Stimulated activated CD8-positive, alpha-beta memory T cell treated with anti-CD3 and anti-CD28 coated beads, Interleukin-7, amount 100 ng/mL, for 24 hours (primary cell): ENCODE measurements at regions not wholly inside any gene's neighbourhood (a gene's known extent, or its start where the extent isn't known, plus 50 kb on each side); places are given as distances from the start of the nearest gene placed in this dataset.
"Not testable (repeated sequence)": the region's sequence is repeated elsewhere in the genome, so short reads cannot be mapped to it uniquely, and the experiment has no call there.

Source experiments
- DNase-seq: peaks from one replicate; pipeline ENCODE4 v3.0.0-alpha.2; 2020; ENCODE audit warnings: low read depth

- no peak for DNase-seq
Measured at GRCh38 chr13:50599046-50599445, 244.4 kb downstream of the DLEU7 start.

GRCh38 chr13:50599927-50600326 lies 243.6 kb downstream of the DLEU7 start:
- DNase-seq = no peak

DNA sequence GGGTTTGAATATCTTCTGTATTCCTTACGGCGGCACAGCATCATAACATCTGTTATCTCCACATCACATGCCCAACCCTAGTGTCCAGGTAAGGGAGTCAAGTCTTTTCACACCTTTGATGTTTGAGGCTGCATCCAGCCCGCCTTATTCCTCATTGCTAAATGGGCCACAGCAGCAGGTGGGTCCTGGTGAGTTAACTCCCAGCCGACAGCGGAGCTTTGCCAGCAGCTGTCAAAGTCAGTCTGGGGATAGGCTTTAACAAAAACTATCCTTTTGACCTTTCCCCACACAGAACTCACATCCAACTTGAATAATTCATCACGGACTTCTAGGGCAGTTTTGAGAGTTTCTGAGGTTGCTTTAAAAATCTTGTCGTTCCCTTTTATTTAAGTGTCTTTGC lies 235.1 kb downstream of the DLEU7 start:
- DNase-seq = no peak

DNA sequence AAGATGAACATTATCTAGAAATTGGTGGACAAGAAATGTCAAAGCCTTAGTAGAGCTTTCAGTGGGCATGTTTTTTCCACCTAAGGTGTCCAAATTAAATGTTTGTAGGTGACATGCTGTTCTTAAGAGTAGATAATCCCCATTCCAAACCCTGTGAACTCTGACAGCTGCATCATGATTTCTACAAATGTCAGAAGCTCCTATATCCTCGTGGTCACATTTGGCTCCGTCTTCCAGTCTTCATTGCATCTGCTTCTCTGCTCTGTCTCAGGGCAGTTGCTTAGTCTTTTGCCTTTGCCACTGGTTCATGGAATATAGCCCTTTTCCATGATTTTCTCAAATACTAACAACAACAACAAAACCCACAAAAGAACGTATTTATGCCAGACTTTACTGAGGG lies 234.5 kb downstream of the DLEU7 start:
- no peak for DNase-seq

DNA sequence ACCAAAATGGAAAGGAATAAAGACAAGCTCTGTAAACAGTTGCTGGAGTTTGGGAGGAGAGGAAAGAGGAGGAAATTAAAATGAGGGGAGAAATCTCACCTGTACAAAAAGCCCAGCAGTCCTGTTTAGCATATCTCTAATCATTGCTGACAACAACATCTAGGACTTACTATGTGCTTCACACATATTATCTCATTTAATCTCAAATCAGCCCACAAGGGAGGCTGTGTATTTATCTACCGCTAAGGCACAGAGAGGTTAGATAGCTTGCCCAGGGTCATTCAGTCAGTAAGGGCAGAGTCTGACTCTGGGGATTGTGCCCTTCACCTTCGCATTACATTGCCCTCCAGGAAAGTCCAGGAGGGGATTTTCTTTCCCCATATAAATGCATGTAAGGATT lies 233.3 kb downstream of the DLEU7 start:
- no peak for DNase-seq

GRCh38 chr13:50611117-50611781 lies 232.2 kb downstream of the DLEU7 start:
- no peak for DNase-seq

DNA sequence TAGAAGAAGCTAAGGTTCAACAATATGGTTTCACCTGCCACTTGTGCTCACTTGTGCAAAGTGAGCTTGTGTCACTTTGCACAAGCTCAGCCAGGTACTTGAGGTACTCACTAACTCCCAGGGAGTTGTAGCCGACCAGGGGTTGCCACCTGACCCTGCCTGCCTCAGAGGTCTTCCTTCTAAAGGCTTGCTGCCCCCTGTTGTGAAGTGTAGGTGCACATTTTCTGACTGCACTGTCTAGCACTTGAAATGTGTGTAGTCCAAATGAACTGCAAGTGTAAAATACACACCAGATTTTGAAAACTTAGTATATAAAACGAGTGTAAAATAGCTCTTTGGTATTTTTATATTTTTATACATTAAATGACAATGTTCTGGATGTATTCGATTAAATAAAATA lies 230.8 kb downstream of the DLEU7 start:
- no peak for DNase-seq

- DNase-seq = no peak
Measured at GRCh38 chr13:50613356-50613831, 230.1 kb downstream of the DLEU7 start.

DNA sequence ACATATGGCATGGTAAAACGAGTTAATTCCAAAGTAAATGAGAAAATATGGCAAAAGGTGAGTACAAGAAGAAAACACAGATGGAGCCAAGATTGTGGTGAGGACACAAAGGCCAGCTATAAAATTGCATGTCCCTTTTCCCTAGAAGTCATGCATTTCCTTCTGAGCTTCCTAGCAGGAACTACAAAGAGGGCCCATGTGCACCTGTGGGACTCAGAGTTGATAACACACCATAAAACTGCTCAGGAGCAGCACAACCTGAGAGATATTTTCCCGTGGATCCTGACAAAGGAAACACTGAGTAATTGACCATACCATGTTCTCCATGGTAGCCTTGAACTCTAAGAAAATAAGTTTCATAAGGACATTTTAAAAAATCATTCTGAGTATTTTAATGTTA lies 228.3 kb downstream of the DLEU7 start:
- no peak for DNase-seq

GRCh38 chr13:50616101-50616500 lies 227.4 kb downstream of the DLEU7 start:
- no peak for DNase-seq

- DNase-seq = no peak
Measured at GRCh38 chr13:50617134-50617721, 226.3 kb downstream of the DLEU7 start.

DNA sequence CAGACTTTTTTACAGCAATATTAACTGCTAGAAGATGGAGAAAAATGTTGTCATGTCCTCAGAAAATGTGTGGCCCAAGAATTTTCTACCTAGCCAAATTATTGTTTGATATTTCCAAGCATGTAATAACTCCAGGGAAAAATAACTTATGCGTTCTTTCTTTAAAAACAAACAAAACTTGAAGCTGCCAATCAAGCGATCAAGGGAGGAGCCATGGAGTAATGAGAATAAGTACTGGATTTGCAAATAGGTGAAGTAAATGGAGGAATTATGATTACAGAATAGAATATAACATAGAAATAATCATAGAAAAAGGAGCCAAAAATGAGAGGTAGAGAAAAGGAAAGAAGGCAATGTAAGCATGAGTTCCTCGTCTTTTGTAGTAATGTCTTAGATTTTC lies 225.3 kb downstream of the DLEU7 start:
- no peak for DNase-seq

- DNase-seq = no peak
Measured at GRCh38 chr13:50626101-50626547, 217.4 kb downstream of the DLEU7 start.

- DNase-seq = no peak
Measured at GRCh38 chr13:50627111-50627510, 216.4 kb downstream of the DLEU7 start.

DNA sequence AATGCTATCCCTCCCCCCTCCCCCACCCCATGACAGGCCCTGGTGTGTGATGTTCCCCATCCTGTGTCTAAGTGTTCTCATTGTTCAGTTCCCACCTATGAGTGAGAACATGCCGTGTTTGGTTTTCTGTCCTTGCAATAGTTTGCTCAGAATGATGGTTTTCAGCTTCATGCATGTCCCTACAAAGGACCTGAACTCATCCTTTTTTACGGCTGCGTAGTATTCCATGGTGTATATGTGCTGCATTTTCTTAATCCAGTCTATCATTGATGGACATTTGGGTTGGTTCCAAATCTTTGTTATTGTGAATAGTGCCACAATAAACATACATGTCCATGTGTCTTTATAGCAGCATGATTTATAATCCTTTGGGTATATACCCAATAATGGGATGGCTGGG lies 215.0 kb downstream of the DLEU7 start:
- not testable (repeated sequence) for DNase-seq

DNA sequence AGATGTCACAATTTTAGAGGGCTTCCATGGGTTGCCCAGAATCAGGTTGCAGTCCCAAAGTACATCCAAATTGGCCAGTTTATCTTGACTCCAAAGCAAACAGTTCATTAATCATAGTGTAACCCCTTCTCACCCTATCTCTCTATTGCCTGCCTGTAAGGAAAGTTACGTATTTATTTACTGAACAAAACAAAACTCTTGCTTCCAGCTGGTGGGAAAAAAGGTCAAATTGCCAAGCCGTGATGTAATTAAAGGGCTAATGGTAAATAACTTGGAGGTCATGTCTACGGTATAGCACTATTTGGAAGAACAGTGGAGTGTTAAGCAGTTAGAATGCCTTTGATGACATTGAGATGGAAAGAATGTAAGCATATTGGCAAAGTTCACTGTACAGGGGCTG lies 214.0 kb downstream of the DLEU7 start:
- DNase-seq = no peak

DNA sequence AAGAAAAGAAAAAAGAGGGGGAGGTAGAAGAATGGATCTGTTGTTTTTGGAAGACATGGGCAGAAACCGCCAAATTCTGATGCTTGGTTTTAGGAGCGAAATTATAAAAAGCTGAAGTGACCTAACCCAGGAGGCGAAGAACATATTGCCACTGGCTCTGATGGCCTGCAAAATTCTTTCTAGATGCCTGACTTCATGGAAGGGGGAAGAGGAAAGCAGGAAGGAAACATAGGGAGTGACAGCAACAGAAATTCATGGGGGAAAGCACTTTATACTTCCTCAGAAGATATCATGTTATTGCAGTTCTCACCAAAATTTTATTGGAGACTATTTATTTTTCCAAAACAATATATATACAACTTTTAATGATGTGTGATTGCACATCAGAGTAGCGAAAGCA lies 213.5 kb downstream of the DLEU7 start:
- DNase-seq = no peak

DNA sequence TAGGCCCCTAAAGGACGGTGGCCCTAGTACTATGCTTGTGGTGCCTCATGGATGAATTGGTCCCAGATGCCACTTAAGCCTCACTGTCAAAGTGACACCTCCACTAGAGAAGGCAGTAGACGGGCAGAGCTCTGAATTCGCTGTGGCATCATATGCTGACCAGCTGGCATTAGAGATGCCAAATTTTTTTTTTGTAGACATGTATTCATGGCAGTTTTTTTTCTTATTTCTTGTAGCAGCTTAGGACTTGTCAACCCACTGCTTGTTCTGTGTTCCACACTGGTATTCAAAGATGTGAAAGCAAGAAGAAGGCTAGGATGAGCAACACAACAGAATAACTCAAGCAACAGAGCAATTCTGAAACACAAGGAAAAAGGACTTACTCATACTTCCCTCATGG lies 212.5 kb downstream of the DLEU7 start:
- no peak for DNase-seq

DNA sequence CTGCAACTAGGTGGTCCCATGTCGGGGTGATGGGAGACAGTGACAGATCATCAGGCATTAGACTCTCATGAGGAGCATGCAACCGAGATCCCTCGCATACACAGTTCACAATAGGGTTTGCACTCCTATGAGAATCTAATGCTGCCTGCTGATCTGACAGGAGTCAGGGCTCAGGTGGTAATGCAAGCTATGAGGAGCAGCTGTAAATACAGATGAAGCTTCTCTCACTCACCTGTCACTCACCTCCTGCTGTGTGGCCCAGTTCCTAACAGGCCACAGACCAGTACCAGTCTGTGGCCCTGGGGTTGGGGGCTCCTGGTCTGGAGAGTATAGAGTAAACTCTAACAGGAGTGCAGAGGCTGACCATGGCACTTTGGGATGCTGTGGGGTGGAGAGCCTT lies 209.2 kb downstream of the DLEU7 start:
- no peak for DNase-seq

- no peak for DNase-seq
Measured at GRCh38 chr13:50635504-50635903, 208.0 kb downstream of the DLEU7 start.

- no peak for DNase-seq
Measured at GRCh38 chr13:50636007-50636704, 207.3 kb downstream of the DLEU7 start.

DNA sequence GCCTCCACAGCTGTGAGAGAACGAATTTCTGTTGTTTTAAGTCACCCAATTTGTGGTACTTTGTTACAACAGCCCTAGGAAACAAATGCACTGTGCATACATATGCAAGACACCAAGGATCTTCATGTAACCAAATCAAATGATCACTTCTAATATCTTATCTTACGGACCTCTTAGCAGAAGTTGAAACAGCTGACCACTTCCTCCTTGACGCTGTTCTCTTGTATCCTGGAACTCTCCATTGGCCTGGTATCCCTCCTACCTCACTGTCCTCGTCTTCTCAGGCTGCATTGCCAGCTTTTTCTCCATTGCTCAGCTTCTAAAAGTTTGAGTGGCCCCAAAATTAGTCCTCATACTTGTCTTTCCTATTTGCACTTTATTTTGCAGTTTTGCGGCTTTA lies 200.4 kb downstream of the DLEU7 start:
- DNase-seq = no peak

DNA sequence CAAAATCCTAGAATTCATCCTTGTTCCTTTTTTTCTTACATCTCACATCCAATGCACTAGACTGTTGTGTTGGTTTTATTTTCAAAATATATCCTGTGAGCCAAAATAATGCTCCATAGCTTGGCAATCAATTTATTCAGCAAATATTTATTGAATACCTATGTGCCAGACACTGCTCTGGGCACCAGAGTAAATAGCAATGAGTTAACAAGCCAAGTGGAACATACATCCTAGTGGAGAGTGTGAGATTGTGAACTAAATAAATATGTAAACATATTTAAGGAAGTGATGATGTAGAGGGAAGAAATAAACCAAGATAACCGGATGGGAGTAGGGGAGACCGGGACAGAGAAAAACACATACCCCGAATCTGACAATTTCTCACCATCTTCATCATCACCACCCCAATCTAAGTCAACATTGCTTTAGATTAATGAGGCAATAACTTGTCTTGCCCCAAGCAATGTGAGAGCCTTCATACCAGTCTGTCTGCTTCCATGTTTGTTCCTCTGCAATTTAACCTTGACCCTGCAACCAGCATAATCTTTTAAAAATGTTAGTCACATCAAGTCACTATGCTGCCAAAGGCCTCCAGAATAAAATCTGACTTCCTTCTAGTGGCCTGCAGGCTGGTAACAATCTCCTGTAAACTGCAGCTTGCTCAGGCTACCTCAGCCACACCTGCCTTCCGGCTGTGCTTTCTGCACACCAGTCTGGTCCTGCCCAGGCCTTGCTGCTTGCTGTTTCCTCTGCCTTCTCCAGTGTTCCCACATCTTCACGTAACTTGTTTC lies 199.2 kb downstream of the DLEU7 start:
- DNase-seq = no peak
